H7 (cell line): ENCODE measurements at regions not wholly inside any gene's neighbourhood (a gene's known extent, or its start where the extent isn't known, plus 50 kb on each side); places are given as distances from the start of the nearest gene placed in this dataset.

Experiments used
- DNase-seq: peaks from one replicate; pipeline ENCODE4 v3.0.0; 2012
- H3K27me3 ChIP-seq: 2 replicates; pipeline ENCODE4 v1.6.0; 2011; ENCODE audit warnings: mild to moderate bottlenecking, low read length; ENCODE audit not compliant: control insufficient read depth, insufficient read depth
- H3K36me3 ChIP-seq: replicated peaks from 2 replicates; pipeline ENCODE4 v1.5.1; 2011; ENCODE audit warnings: low read length; ENCODE audit not compliant: control insufficient read depth, insufficient read depth
- H3K4me3 ChIP-seq: 2 replicates; pipeline ENCODE4 v1.5.1; 2011; ENCODE audit warnings: low read depth, mild to moderate bottlenecking, control low read depth, low read length, moderate library complexity; ENCODE audit not compliant: insufficient read depth

- no peaks in the 10 kb centered on the region for H3K27me3 ChIP-seq
- H3K36me3 ChIP-seq, result no peaks in the 10 kb centered on the region
- DNase-seq, result peak; percentile 38
- no peak overlapping the region for H3K4me3 ChIP-seq
These were observed 55.2 kb downstream of the IRX2 start for GRCh38 chr5:2696156-2696807.

- Histone ChIP-seq H3K4me3 (no peak overlapping the region), H3K27me3 (no peaks in the 10 kb centered on the region), H3K36me3 (no peaks in the 10 kb centered on the region)
- peak; percentile 35 for DNase-seq
These were observed 56.1 kb downstream of the IRX2 start for GRCh38 chr5:2695200-2695891.

- H3K27me3 ChIP-seq, result no peaks in the 10 kb centered on the region
- no peaks in the 10 kb centered on the region for H3K36me3 ChIP-seq
- H3K4me3 ChIP-seq, result no peak overlapping the region
- no peak for DNase-seq
These were observed 59.9 kb downstream of the IRX2 start for GRCh38 chr5:2691530-2691929.

- H3K36me3 ChIP-seq, result no peaks in the 10 kb centered on the region
- no peak overlapping the region for H3K4me3 ChIP-seq
- no peaks in the 10 kb centered on the region for H3K27me3 ChIP-seq
- no peak for DNase-seq
These were observed 61.2 kb downstream of the IRX2 start for GRCh38 chr5:2690293-2690692.

GRCh38 chr5:2688586-2688985 is 62.9 kb downstream of the IRX2 start:
- Histone ChIP-seq H3K27me3 (no peaks in the 10 kb centered on the region; the same call in 1 of the 2 replicates), H3K4me3 (no peak overlapping the region), H3K36me3 (no peaks in the 10 kb centered on the region)
- DNase-seq, result no peak

- Histone ChIP-seq H3K36me3 (no peaks in the 10 kb centered on the region), H3K27me3 (no peaks in the 10 kb centered on the region; the same call in 1 of the 2 replicates)
These were observed 63.7 kb downstream of the IRX2 start for GRCh38 chr5:2687746-2688145.

GRCh38 chr5:2686321-2687124 is 65.0 kb downstream of the IRX2 start:
- Histone ChIP-seq H3K27me3 (no peaks in the 10 kb centered on the region; the same call in 1 of the 2 replicates), H3K4me3 (no peak overlapping the region), H3K36me3 (no peaks in the 10 kb centered on the region)
- no peak for DNase-seq

More at GRCh38 chr5:2687746-2688145, 63.7 kb downstream of the IRX2 start:
- no peak for DNase-seq
- H3K4me3 ChIP-seq, result no peak overlapping the region

- Histone ChIP-seq H3K4me3 (no peak overlapping the region), H3K36me3 (no peaks in the 10 kb centered on the region), H3K27me3 (no peaks in the 10 kb centered on the region; the same call in 1 of the 2 replicates)
- no peak for DNase-seq
These were observed 65.7 kb downstream of the IRX2 start for GRCh38 chr5:2685651-2686272.

- Histone ChIP-seq H3K27me3 (no peaks in the 10 kb centered on the region; the same call in 1 of the 2 replicates), H3K36me3 (no peaks in the 10 kb centered on the region), H3K4me3 (no peak overlapping the region)
- no peak for DNase-seq
These were observed 66.9 kb downstream of the IRX2 start for GRCh38 chr5:2684606-2685005.

GRCh38 chr5:2683720-2684119 is 67.8 kb downstream of the IRX2 start:
- no peaks in the 10 kb centered on the region; the same call in 1 of the 2 replicates for H3K27me3 ChIP-seq
- DNase-seq, result no peak
- H3K4me3 ChIP-seq, result no peak overlapping the region
- no peaks in the 10 kb centered on the region for H3K36me3 ChIP-seq

GRCh38 chr5:2681476-2681875 is 70.0 kb downstream of the IRX2 start:
- DNase-seq, result no peak
- H3K36me3 ChIP-seq, result no peaks in the 10 kb centered on the region
- no peaks in the 10 kb centered on the region; the same call in 1 of the 2 replicates for H3K27me3 ChIP-seq
- H3K4me3 ChIP-seq, result no peak overlapping the region

- DNase-seq, result no peak
- Histone ChIP-seq H3K36me3 (no peaks in the 10 kb centered on the region), H3K4me3 (no peak overlapping the region), H3K27me3 (no peaks in the 10 kb centered on the region; the same call in 1 of the 2 replicates)
These were observed 70.5 kb downstream of the IRX2 start for GRCh38 chr5:2680979-2681378.

GRCh38 chr5:2677689-2678088 is 73.8 kb downstream of the IRX2 start:
- no peaks in the 10 kb centered on the region for H3K36me3 ChIP-seq
- H3K27me3 ChIP-seq, result no peaks in the 10 kb centered on the region
- no peak overlapping the region for H3K4me3 ChIP-seq
- DNase-seq, result no peak

- H3K27me3 ChIP-seq, result no peaks in the 10 kb centered on the region
- H3K4me3 ChIP-seq, result no peak overlapping the region
- DNase-seq, result no peak
- no peaks in the 10 kb centered on the region for H3K36me3 ChIP-seq
These were observed 75.9 kb downstream of the IRX2 start for GRCh38 chr5:2675548-2675947.
